ENCODE measurements at regions not wholly inside any gene's neighbourhood (a gene's known extent, or its start where the extent isn't known, plus 50 kb on each side); places are given as distances from the start of the nearest gene placed in this dataset.

DNA sequence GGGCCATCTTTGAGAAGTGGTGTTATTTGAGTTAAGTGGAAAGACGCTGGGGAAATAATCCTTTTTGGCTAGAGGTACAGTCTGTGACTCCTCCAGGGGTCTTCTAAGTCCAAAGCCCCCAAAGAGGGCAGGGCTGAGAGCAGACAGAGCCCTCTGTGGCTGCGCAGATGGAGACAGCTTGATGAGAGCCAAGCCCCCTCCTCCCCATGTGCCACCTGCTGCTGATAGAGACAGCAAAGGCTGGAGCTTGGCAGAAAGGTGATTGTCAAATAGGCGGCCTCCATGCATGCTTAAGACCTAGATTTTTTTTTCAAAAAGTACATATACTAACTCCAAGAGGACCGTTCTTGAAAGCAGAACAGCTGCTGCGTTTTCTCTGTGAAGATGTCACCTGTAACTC, 72.4 kb downstream of the CRYGS start:
- peaks cover 3% of the 10 kb centered on the region for H3K27me3 ChIP-seq (ENCODE audit: control insufficient read depth, insufficient read depth, low read length)
- no peak overlapping the region for H3K4me3 ChIP-seq (ENCODE audit: low read depth, low read length)
- H3K36me3 ChIP-seq (ENCODE audit: control insufficient read depth, insufficient read depth, low read length), result no peaks in the 10 kb centered on the region
- CTCF ChIA-PET, result interaction anchor here (1.1 kb wide), 1 partner anchor 16 kb away, joined by 3 read pairs; no protein-coding TSS in a partner anchor
- TF ChIP-seq CTCF (IDR thresholded peaks at IDR 0.05; ENCODE audit: insufficient read depth, low read depth, low read length), result no peak
- POLR2A ChIA-PET, result no interaction called here
- no peak for DNase-seq (ENCODE audit: low read depth)

DNA sequence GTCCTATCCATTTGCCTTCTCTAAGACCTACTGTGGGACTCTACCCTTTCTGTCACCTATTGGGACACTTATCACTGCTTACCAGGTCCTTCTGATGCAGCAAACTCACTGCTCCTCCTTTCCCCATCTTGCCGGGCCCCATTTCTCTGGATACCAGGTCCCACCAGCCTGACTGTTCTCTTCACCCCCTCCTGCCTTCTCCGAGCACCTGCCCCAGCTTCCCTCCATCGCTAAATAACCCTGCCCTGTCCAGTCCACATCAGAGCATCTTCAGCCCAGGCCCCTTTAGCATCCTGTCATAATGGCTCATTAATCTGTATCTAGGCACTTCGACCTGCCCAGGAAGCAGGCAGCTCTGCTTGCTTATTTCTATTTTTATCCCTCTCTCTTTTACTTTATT, 74.7 kb downstream of the CRYGS start:
- Histone ChIP-seq H3K36me3 (ENCODE audit: control insufficient read depth, insufficient read depth, low read length) (no peaks in the 10 kb centered on the region), H3K27me3 (ENCODE audit: control insufficient read depth, insufficient read depth, low read length) (peaks cover 3% of the 10 kb centered on the region), H3K4me3 (ENCODE audit: low read depth, low read length) (no peak overlapping the region)
- TF ChIP-seq CTCF (IDR thresholded peaks at IDR 0.05; ENCODE audit: insufficient read depth, low read depth, low read length), result no peak
- ChIA-PET CTCF (no interaction called here), POLR2A (no interaction called here)
- no peak for DNase-seq (ENCODE audit: low read depth)

DNA sequence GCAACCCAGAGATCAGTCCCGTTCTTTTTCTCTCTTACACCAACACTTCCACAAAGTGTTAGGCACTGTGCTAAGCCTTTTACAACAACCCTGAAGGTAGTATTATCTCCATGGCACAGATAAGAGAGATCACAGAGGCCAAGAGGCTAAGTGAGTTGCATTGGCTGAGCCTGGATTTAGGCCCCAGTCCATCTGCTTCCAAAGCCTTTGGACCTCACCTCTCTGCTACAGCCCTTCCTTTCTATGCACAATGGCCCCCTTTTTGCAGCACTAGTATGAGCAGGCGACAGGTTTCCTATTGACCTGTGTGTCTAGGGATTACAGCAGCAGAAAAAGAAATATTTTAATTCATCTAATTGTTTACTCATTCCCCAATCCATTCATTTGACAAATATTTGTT, 76.2 kb downstream of the CRYGS start:
- Histone ChIP-seq H3K27me3 (ENCODE audit: control insufficient read depth, insufficient read depth, low read length) (peaks cover 3% of the 10 kb centered on the region), H3K36me3 (ENCODE audit: control insufficient read depth, insufficient read depth, low read length) (no peaks in the 10 kb centered on the region), H3K4me3 (ENCODE audit: low read depth, low read length) (no peak overlapping the region)
- DNase-seq (ENCODE audit: low read depth), result no peak
- POLR2A ChIA-PET, result no interaction called here
- no peak for TF ChIP-seq CTCF (IDR thresholded peaks at IDR 0.05; ENCODE audit: insufficient read depth, low read depth, low read length)
- CTCF ChIA-PET, result no interaction called here

DNA sequence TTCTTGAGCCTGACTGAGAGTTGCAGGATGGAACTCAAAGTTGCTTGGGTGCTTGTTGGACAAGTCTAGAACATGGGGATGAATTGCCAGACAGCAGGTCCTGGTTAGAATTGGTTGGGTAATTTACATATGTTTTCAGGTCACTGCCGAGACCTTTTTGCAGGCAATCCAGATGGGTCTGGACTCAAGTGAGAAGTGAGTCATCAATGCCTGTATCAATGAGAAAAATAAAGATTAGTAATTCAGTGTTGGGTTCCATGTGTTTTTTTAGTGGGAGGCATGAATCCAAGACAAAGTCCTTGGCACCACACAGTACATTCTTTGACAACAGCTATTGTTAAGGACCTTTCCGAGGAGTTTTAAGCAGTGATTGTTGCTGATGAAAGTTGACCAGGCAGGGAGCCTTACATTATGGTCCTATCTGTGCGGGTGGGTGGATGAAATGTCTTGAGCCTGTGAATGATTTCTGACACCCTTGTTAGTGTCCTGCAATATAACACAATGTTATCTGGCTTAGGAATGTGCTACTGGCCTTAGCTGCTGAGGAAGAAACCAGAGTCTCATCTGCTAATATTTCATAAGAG, 77.7 kb downstream of the CRYGS start:
- H3K27me3 ChIP-seq (ENCODE audit: control insufficient read depth, insufficient read depth, low read length), result peaks cover 3% of the 10 kb centered on the region
- H3K4me3 ChIP-seq (ENCODE audit: low read depth, low read length), result no peak overlapping the region
- H3K36me3 ChIP-seq (ENCODE audit: control insufficient read depth, insufficient read depth, low read length), result no peaks in the 10 kb centered on the region
- no peak for TF ChIP-seq CTCF (IDR thresholded peaks at IDR 0.05; ENCODE audit: insufficient read depth, low read depth, low read length)
- CTCF ChIA-PET, result interaction anchor here (0.9 kb wide), 1 partner anchor 12 kb away, joined by 3 read pairs; no protein-coding TSS in a partner anchor
- DNase-seq (ENCODE audit: low read depth), result no peak
- POLR2A ChIA-PET, result no interaction called here

DNA sequence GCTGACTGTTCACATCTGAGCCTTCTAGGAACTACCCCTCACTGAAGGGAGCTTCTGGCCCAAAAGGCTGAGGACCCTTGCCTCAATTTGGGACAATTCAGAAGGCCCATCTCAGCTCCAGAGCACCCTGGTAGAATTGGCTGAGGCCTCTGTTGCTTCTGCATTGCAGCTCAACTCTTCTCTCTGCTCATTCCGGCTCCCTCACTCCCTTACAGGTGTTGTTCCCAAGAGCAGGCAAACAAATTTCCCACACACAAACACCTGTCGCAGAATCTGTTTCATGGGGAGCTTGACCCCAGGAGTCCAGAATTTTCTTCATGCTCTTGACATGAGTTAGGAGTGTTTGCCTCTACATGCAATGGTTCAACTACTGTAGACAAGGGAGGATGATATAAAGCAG, 78.7 kb downstream of the CRYGS start:
- H3K36me3 ChIP-seq (ENCODE audit: control insufficient read depth, insufficient read depth, low read length), result no peaks in the 10 kb centered on the region
- ChIA-PET POLR2A (no interaction called here), CTCF (interaction anchor here (0.9 kb wide), 1 partner anchor 13 kb away, joined by 3 read pairs; no protein-coding TSS in a partner anchor)
- no peak for DNase-seq (ENCODE audit: low read depth)
- peaks cover 3% of the 10 kb centered on the region for H3K27me3 ChIP-seq (ENCODE audit: control insufficient read depth, insufficient read depth, low read length)
- H3K4me3 ChIP-seq (ENCODE audit: low read depth, low read length), result no peak overlapping the region
- no peak for TF ChIP-seq CTCF (IDR thresholded peaks at IDR 0.05; ENCODE audit: insufficient read depth, low read depth, low read length)

All from BJ (cell line).